PC-3 (cell line): ENCODE measurements at regions not wholly inside any gene's neighbourhood (a gene's known extent, or its start where the extent isn't known, plus 50 kb on each side); places are given as distances from the start of the nearest gene placed in this dataset.

ENCODE experiments used
- ATAC-seq: fragments of 200-7000 bp; cut with Tn5 transposase; 2 replicates; pipeline ENCODE4 v1.9.1; 2020; ENCODE audit warnings: mild to moderate bottlenecking, moderate library complexity
- BruUV-seq: library from RNA; stranded (reverse); fragments of 400-500 nt; replicated peaks from 2 replicates; lab custom pipeline; 2021; lab: Mats Ljungman, UMichigan
- CTCF ChIA-PET: fragments of 300-600 bp; sonication (Branson Sonifier 250); formaldehyde crosslinking; loops from one replicate; lab custom pipeline; 2022; ENCODE audit warnings: antibody characterized with exemption; lab: Charles Lee
- POLR2A ChIA-PET: fragments of 300-600 bp; sonication (Branson Sonifier 250); formaldehyde crosslinking; loops from one replicate; lab custom pipeline; 2022; ENCODE audit warnings: antibody characterized with exemption; ENCODE audit not compliant: unreplicated experiment; lab: Charles Lee
- DNase-seq: peaks from one replicate; pipeline ENCODE4 v3.0.0-alpha.2; 2015
- H2AFZ ChIP-seq: fragments of 300-600 bp; sonication (generic); 2 replicates; pipeline ENCODE4 v1.6.0; 2016; ENCODE audit warnings: antibody characterized with exemption, low read length
- H3F3A ChIP-seq: fragments of 300-600 bp; sonication (generic); one replicate; pipeline ENCODE4 v1.6.0; 2017; ENCODE audit warnings: antibody characterized with exemption, low read length, control low read depth, mild to moderate bottlenecking; ENCODE audit not compliant: unreplicated experiment
- H3K27ac ChIP-seq: fragments of 300-600 bp; sonication (generic); 2 replicates; pipeline ENCODE4 v1.5.1; 2016; ENCODE audit warnings: mild to moderate bottlenecking, low read length
- H3K27me3 ChIP-seq: fragments of 300-600 bp; sonication (generic); 2 replicates; pipeline ENCODE4 v1.6.1; 2016; ENCODE audit warnings: low read length, mixed read lengths
- H3K36me3 ChIP-seq: fragments of 300-600 bp; sonication (generic); 2 replicates; pipeline ENCODE4 v1.6.1; 2016; ENCODE audit warnings: low read depth, mixed run types, low read length, mixed read lengths
- H3K4me1 ChIP-seq: fragments of 300-600 bp; sonication (generic); 2 replicates; pipeline ENCODE4 v1.5.1; 2016; ENCODE audit warnings: low read length; ENCODE audit not compliant: insufficient read depth
- H3K4me2 ChIP-seq: fragments of 300-600 bp; sonication (generic); 2 replicates; pipeline ENCODE4 v1.6.0; 2016; ENCODE audit warnings: low read length
- H3K4me3 ChIP-seq: fragments of 300-600 bp; sonication (generic); 2 replicates; pipeline ENCODE4 v1.5.1; 2016; ENCODE audit warnings: mild to moderate bottlenecking, low read length, mixed read lengths
- H3K79me2 ChIP-seq: fragments of 300-600 bp; sonication (generic); 2 replicates; pipeline ENCODE4 v1.6.1; 2017; ENCODE audit warnings: low read length, mixed read lengths
- H3K9ac ChIP-seq: fragments of 300-600 bp; sonication (generic); 2 replicates; pipeline ENCODE4 v1.6.0; 2016; ENCODE audit warnings: mild to moderate bottlenecking, low read length
- H3K9me2 ChIP-seq: fragments of 300-600 bp; sonication (generic); replicated peaks from 2 replicates; pipeline ENCODE4 v1.6.1; 2016; ENCODE audit warnings: mixed run types, low read length, mixed read lengths
- H3K9me3 ChIP-seq: fragments of 300-600 bp; sonication (generic); 2 replicates; pipeline ENCODE4 v1.6.1; 2016; ENCODE audit warnings: low read length, mixed read lengths
- H4K20me1 ChIP-seq: fragments of 300-600 bp; sonication (generic); 2 replicates; pipeline ENCODE4 v1.6.1; 2016; ENCODE audit warnings: low read length, mixed read lengths
- CTCF ChIP-seq: fragments of 300-600 bp; sonication (generic); conservative IDR thresholded peaks from 2 replicates; pipeline ENCODE4 v1.5.1; 2017; ENCODE audit warnings: antibody characterized with exemption, low read depth, mild to moderate bottlenecking, low read length
- EZH2 ChIP-seq: fragments of 300-600 bp; sonication (generic); IDR thresholded peaks from one replicate; pipeline ENCODE4 v1.6.1; 2017; ENCODE audit warnings: antibody characterized with exemption, mild to moderate bottlenecking, low read length; ENCODE audit not compliant: unreplicated experiment
- EZH2phosphoT487 ChIP-seq: fragments of 300-600 bp; sonication (generic); IDR thresholded peaks from 2 replicates; pipeline ENCODE4 v1.6.1; 2018; ENCODE audit warnings: mild to moderate bottlenecking, antibody characterized with exemption, low read length, borderline replicate concordance
- intact Hi-C: fragments of 100-400 bp; cut with micrococcal nuclease; formaldehyde crosslinking; loops from 2 replicates; pipeline ENCODE4 v1.9.0; 2023

GRCh38 chr1:37267111-37267835, 207.1 kb upstream of the ZC3H12A start:
- Histone ChIP-seq H2AFZ (no peak overlapping the region), H4K20me1 (no peaks in the 10 kb centered on the region), H3K9me2 (no peaks in the 10 kb centered on the region), H3K27ac (no peak overlapping the region), H3K36me3 (no peaks in the 10 kb centered on the region), H3K79me2 (no peaks in the 10 kb centered on the region), H3K9me3 (no peaks in the 10 kb centered on the region), H3K27me3 (peaks cover 20% of the 10 kb centered on the region; the same call in 1 of the 2 replicates), H3K4me1 (no peaks in the 10 kb centered on the region), H3K4me3 (no peak overlapping the region), H3K4me2 (no peak overlapping the region), H3K9ac (no peak overlapping the region), H3F3A (no peaks in the 10 kb centered on the region)
- intact Hi-C loops, result no loop called here
- no peak for ATAC-seq
- TF ChIP-seq EZH2 (no peak), EZH2phosphoT487 (no peak), CTCF (no peak)
- no peak for DNase-seq
- POLR2A ChIA-PET, result no interaction called here
- CTCF ChIA-PET, result no interaction called here
- no TSS peak for BruUV-seq

- no peak overlapping the region for H3K4me2 ChIP-seq
- H3K9me3 ChIP-seq, result no peaks in the 10 kb centered on the region
- intact Hi-C loops, result no loop called here
- TF ChIP-seq EZH2 (no peak), EZH2phosphoT487 (no peak), CTCF (no peak)
- no peak overlapping the region for H3K27ac ChIP-seq
- POLR2A ChIA-PET, result no interaction called here
- no peaks in the 10 kb centered on the region for H3K9me2 ChIP-seq
- H3K79me2 ChIP-seq, result no peaks in the 10 kb centered on the region
- no peak overlapping the region for H2AFZ ChIP-seq
- BruUV-seq, result no TSS peak
- CTCF ChIA-PET, result no interaction called here
- H3K9ac ChIP-seq, result no peak overlapping the region
- H3K27me3 ChIP-seq, result peaks cover 17% of the 10 kb centered on the region; the same call in 1 of the 2 replicates
- H3F3A ChIP-seq, result no peaks in the 10 kb centered on the region
- DNase-seq (no peak), ATAC-seq (no peak)
- H4K20me1 ChIP-seq, result no peaks in the 10 kb centered on the region
- no peaks in the 10 kb centered on the region for H3K4me1 ChIP-seq
- no peaks in the 10 kb centered on the region for H3K36me3 ChIP-seq
- H3K4me3 ChIP-seq, result no peak overlapping the region
Observed at GRCh38 chr1:37270639-37271038, 203.7 kb upstream of the ZC3H12A start.

GRCh38 chr1:37272626-37273025, 201.8 kb upstream of the ZC3H12A start:
- Histone ChIP-seq H3K4me1 (no peaks in the 10 kb centered on the region), H3K9me2 (no peaks in the 10 kb centered on the region), H3K79me2 (no peaks in the 10 kb centered on the region), H3K4me3 (no peak overlapping the region), H3K9me3 (no peaks in the 10 kb centered on the region), H3K27me3 (peaks cover 17% of the 10 kb centered on the region; the same call in 1 of the 2 replicates), H3K36me3 (no peaks in the 10 kb centered on the region), H3K27ac (no peak overlapping the region), H4K20me1 (no peaks in the 10 kb centered on the region), H3K9ac (no peak overlapping the region), H3K4me2 (no peak overlapping the region), H3F3A (no peaks in the 10 kb centered on the region), H2AFZ (no peak overlapping the region)
- no peak for DNase-seq
- no TSS peak for BruUV-seq
- ATAC-seq, result no peak
- ChIA-PET POLR2A (no interaction called here), CTCF (no interaction called here)
- no peak for TF ChIP-seq EZH2phosphoT487
- no peak for TF ChIP-seq CTCF
- no peak for TF ChIP-seq EZH2
- intact Hi-C loops, result no loop called here
